ENCODE measurements at regions not wholly inside any gene's neighbourhood (a gene's known extent, or its start where the extent isn't known, plus 50 kb on each side); places are given as distances from the start of the nearest gene placed in this dataset.

GRCh38 chr22:22714600-22715335 is 70.4 kb downstream of the GGTLC2 start:
- Histone ChIP-seq H3K27ac (ENCODE audit: low read depth, low read length, poor library complexity, severe bottlenecking) (peak overlapping the region; percentile 76), H2AFZ (ENCODE audit: low read length) (no peak overlapping the region), H3K9ac (ENCODE audit: low read length) (no peak overlapping the region), H3K9me2 (ENCODE audit: low read depth, low read length) (no peaks in the 10 kb centered on the region), H3K9me3 (ENCODE audit: low read length) (no peaks in the 10 kb centered on the region), H3K36me3 (ENCODE audit: insufficient read depth, low read length) (no peaks in the 10 kb centered on the region), H3K4me2 (ENCODE audit: low read length) (peak overlapping the region; percentile 36; the same call in 1 of the 2 replicates), H3K4me3 (ENCODE audit: low read depth, low read length, poor library complexity, severe bottlenecking) (no peak overlapping the region), H3F3A (ENCODE audit: insufficient read depth, low read length) (no peaks in the 10 kb centered on the region), H3K27me3 (ENCODE audit: insufficient read depth, low read length) (no peaks in the 10 kb centered on the region), H3K79me2 (ENCODE audit: insufficient read depth, low read length) (no peaks in the 10 kb centered on the region), H4K20me1 (ENCODE audit: insufficient read depth, low read length) (no peaks in the 10 kb centered on the region), H3K4me1 (ENCODE audit: insufficient read depth, low read length, severe bottlenecking) (peaks cover 53% of the 10 kb centered on the region)
- TF ChIP-seq, protein P1, sequence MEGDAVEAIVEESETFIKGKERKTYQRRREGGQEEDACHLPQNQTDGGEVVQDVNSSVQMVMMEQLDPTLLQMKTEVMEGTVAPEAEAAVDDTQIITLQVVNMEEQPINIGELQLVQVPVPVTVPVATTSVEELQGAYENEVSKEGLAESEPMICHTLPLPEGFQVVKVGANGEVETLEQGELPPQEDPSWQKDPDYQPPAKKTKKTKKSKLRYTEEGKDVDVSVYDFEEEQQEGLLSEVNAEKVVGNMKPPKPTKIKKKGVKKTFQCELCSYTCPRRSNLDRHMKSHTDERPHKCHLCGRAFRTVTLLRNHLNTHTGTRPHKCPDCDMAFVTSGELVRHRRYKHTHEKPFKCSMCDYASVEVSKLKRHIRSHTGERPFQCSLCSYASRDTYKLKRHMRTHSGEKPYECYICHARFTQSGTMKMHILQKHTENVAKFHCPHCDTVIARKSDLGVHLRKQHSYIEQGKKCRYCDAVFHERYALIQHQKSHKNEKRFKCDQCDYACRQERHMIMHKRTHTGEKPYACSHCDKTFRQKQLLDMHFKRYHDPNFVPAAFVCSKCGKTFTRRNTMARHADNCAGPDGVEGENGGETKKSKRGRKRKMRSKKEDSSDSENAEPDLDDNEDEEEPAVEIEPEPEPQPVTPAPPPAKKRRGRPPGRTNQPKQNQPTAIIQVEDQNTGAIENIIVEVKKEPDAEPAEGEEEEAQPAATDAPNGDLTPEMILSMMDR (IDR thresholded peaks at IDR 0.05; ENCODE audit: low read length), result no peak
- TF ChIP-seq EZH2 (IDR thresholded peaks at IDR 0.05; ENCODE audit: borderline replicate concordance, low read length), result no peak

DNA sequence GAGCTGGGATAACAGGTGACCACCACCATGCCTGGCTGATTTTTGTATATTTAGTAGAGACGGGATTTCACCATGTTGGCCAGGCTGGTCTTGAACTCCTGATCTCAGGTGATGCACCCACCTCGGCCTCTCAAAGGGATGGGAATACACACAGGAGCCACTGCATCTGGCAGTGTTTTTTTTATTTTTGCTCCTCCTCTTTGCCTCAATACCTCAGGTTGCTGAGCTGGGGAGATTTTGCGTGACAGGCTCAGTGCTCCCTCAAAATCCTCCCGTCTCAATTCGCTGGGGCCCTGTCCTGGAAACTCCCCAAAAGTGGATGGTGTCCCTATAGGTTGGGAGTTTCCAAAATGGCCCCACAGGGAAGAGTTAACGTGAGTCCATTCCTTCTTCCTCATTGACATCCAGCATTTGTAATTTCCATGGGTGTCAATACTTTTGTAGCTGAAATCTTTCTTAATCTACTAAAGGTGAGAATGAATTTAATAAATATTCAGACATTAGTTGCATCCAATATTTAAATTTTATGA is 71.8 kb downstream of the GGTLC2 start:
- no peak overlapping the region for H3K4me3 ChIP-seq (ENCODE audit: low read depth, low read length, poor library complexity, severe bottlenecking)
- H3K4me2 ChIP-seq (ENCODE audit: low read length), result no peak overlapping the region
- no peaks in the 10 kb centered on the region for H3K79me2 ChIP-seq (ENCODE audit: insufficient read depth, low read length)
- H3K4me1 ChIP-seq (ENCODE audit: insufficient read depth, low read length, severe bottlenecking), result peaks cover 67% of the 10 kb centered on the region
- no peak overlapping the region for H3K9ac ChIP-seq (ENCODE audit: low read length)
- no peaks in the 10 kb centered on the region for H3K27me3 ChIP-seq (ENCODE audit: insufficient read depth, low read length)
- no peak overlapping the region for H3K27ac ChIP-seq (ENCODE audit: low read depth, low read length, poor library complexity, severe bottlenecking)
- no peaks in the 10 kb centered on the region for H3K9me2 ChIP-seq (ENCODE audit: low read depth, low read length)
- TF ChIP-seq, protein P1 (IDR thresholded peaks at IDR 0.05; ENCODE audit: low read length), result no peak
- TF ChIP-seq EZH2 (IDR thresholded peaks at IDR 0.05; ENCODE audit: borderline replicate concordance, low read length), result no peak
- H3K9me3 ChIP-seq (ENCODE audit: low read length), result no peaks in the 10 kb centered on the region
- H4K20me1 ChIP-seq (ENCODE audit: insufficient read depth, low read length), result no peaks in the 10 kb centered on the region
- no peak overlapping the region for H2AFZ ChIP-seq (ENCODE audit: low read length)
- H3F3A ChIP-seq (ENCODE audit: insufficient read depth, low read length), result no peaks in the 10 kb centered on the region
- H3K36me3 ChIP-seq (ENCODE audit: insufficient read depth, low read length), result no peaks in the 10 kb centered on the region

- no peak for TF ChIP-seq EZH2 (IDR thresholded peaks at IDR 0.05; ENCODE audit: borderline replicate concordance, low read length)
- TF ChIP-seq, protein P1 (IDR thresholded peaks at IDR 0.05; ENCODE audit: low read length), result no peak
- Histone ChIP-seq H3K9me3 (ENCODE audit: low read length) (no peaks in the 10 kb centered on the region), H3K4me3 (ENCODE audit: low read depth, low read length, poor library complexity, severe bottlenecking) (no peak overlapping the region), H3K36me3 (ENCODE audit: insufficient read depth, low read length) (no peaks in the 10 kb centered on the region), H3K27me3 (ENCODE audit: insufficient read depth, low read length) (no peaks in the 10 kb centered on the region), H3K9ac (ENCODE audit: low read length) (no peak overlapping the region), H3K4me1 (ENCODE audit: insufficient read depth, low read length, severe bottlenecking) (peaks cover 61% of the 10 kb centered on the region), H4K20me1 (ENCODE audit: insufficient read depth, low read length) (no peaks in the 10 kb centered on the region), H3K27ac (ENCODE audit: low read depth, low read length, poor library complexity, severe bottlenecking) (no peak overlapping the region), H3F3A (ENCODE audit: insufficient read depth, low read length) (no peaks in the 10 kb centered on the region), H3K4me2 (ENCODE audit: low read length) (no peak overlapping the region), H3K9me2 (ENCODE audit: low read depth, low read length) (no peaks in the 10 kb centered on the region), H3K79me2 (ENCODE audit: insufficient read depth, low read length) (no peaks in the 10 kb centered on the region), H2AFZ (ENCODE audit: low read length) (no peak overlapping the region)
These were observed 73.2 kb downstream of the GGTLC2 start for GRCh38 chr22:22717664-22718063.

Data from OCI-LY1 (cell line).